Upper lobe of left lung (tissue), 4 donors: ENCODE measurements at regions not wholly inside any gene's neighbourhood (a gene's known extent, or its start where the extent isn't known, plus 50 kb on each side); places are given as distances from the start of the nearest gene placed in this dataset.

Source experiments
- CTCF ChIP-seq, 6 experiments: fragments of 450-650 bp in 4 of 6; fragments of 200-600 bp in 2 of 6; sonication (generic) in 2 of 6; IDR thresholded peaks; one replicate each; pipeline ENCODE4 v1.5.1; 2016 to 2019; ENCODE audit warnings: antibody characterized with exemption in 6 of 6
- POLR2A ChIP-seq, 4 donors: fragments of 450-650 bp; IDR thresholded peaks; one replicate each; pipeline ENCODE4 v1.5.1; 2016 to 2017; ENCODE audit warnings: antibody characterized with exemption in 4 of 4, mild to moderate bottlenecking in 2 of 4
- POLR2AphosphoS5 ChIP-seq, 2 donors: sonication (generic); formaldehyde crosslinking; IDR thresholded peaks; one replicate each; pipeline ENCODE4 v1.5.1; 2017; ENCODE audit warnings: antibody characterized with exemption in 2 of 2

- TF ChIP-seq CTCF (IDR thresholded peaks at IDR 0.05) (no peak), POLR2AphosphoS5 (IDR thresholded peaks at IDR 0.05) (peak in 1 of 2 donors; percentile 5), POLR2A (IDR thresholded peaks at IDR 0.05) (no peak)
These were observed 115.9 kb upstream of the CACUL1 start for GRCh38 chr10:118870467-118871243.
